Right cardiac atrium (tissue), 5 donors: ENCODE measurements at regions not wholly inside any gene's neighbourhood (a gene's known extent, or its start where the extent isn't known, plus 50 kb on each side); places are given as distances from the start of the nearest gene placed in this dataset.

Experiments used
- ATAC-seq, 2 donors: fragments of 200-7000 bp; cut with Tn5 transposase; one replicate each; pipeline versions ENCODE4 v1.8.0 to v1.9.1; 2020; ENCODE audit warnings: moderate library complexity in 2 of 2, mild to moderate bottlenecking in 1 of 2
- DNase-seq, 3 donors: peaks; one replicate each; pipeline ENCODE4 v3.0.0-alpha.2; 2020
- H3K27ac ChIP-seq: one replicate; pipeline ENCODE4 v1.5.1; 2013; ENCODE audit warnings: mild to moderate bottlenecking, low read length, control low read depth, moderate library complexity
- H3K27me3 ChIP-seq: one replicate; pipeline ENCODE4 v1.6.1; 2013; ENCODE audit not compliant: control insufficient read depth, insufficient read depth
- H3K4me1 ChIP-seq: one replicate; pipeline ENCODE4 v1.6.1; 2013; ENCODE audit warnings: low read length; ENCODE audit not compliant: control insufficient read depth, insufficient read depth
- H3K4me3 ChIP-seq: one replicate; pipeline ENCODE4 v1.5.1; 2013; ENCODE audit warnings: low read length, control low read depth
- H3K9me3 ChIP-seq: one replicate; pipeline ENCODE4 v1.6.1; 2013; ENCODE audit warnings: low read length; ENCODE audit not compliant: control insufficient read depth
- WGBS: extraction: QIAGEN DNeasy Blood & Tissue Kit; methylation state at CpG from one replicate; pipeline ENCODE4 v1.1.7; 2013; 5-methylcytosine and 5-hydroxymethylcytosine counted together
- intact Hi-C, 4 donors: fragments of 100-400 bp; cut with DNase I; formaldehyde crosslinking; loops; one replicate each; pipeline versions ENCODE4 v1.11.0 to v1.14.0; 2022 to 2023
- donor health status: healthy with polysubstance abuse.
- donor health status: DM: no; HTN: yes; CAD: no.
- donor health status: DM: no; HTN: no; CAD: no.
- donor health status: DM: no; HTN: yes; CAD: no; lungs with severe emphysema.
- donor health status: DM: yes; HTN: yes; CAD: no.

DNA sequence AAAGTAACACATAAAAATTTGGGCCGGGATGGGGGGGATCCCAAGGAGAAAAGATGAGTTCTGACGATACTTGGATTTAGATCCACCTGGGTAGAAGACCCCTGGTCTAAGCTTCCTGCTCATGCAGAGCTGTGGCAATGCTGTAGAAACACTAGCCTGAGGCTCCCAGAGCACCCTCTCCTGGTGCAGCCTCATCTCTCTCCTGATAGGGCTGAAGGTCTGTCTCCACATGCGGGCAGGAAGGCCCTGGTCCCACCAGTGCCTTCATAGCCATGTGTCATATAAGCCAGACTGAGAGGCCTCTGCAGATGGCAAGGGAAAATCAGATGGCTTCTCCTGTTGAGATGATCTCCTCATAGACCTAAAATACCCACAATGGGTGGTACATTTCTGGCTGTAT is 518.0 kb upstream of the ZFHX3 start:
- Histone ChIP-seq H3K4me1 (no peaks in the 10 kb centered on the region), H3K9me3 (no peaks in the 10 kb centered on the region), H3K27ac (no peak overlapping the region), H3K27me3 (no peaks in the 10 kb centered on the region), H3K4me3 (no peak overlapping the region)
- DNase-seq = no peak
- no peak for ATAC-seq
- intact Hi-C loops = loop anchor here in 1 of 4 donors (10.0 kb wide), 1 partner anchor 299 kb away; no protein-coding TSS in a partner anchor
- 90% methylated on average over 3 of the region's 3 CpGs for WGBS

DNA sequence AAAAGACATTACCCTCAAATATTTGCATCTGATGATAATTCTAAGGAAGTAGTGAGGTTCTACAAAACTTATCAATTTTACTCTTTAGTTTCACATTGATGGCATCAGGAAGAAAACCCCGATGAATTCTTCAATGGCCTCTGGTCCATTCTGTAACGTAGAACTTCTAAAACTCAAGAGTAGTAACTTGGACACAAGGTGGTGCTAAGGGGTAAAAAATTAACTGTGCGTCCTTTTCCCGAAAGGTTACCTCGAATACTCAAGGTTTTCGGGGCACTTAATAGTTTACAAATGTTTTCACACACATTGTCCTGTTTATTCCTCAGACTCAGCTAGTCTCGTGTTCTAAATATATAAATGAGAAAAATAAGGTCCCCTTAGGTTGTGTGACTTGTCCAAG is 517.3 kb upstream of the ZFHX3 start:
- no peak overlapping the region for H3K4me3 ChIP-seq
- no peaks in the 10 kb centered on the region for H3K27me3 ChIP-seq
- intact Hi-C loops = loop anchor here in 1 of 4 donors (10.0 kb wide), 1 partner anchor 300 kb away; no protein-coding TSS in a partner anchor
- ATAC-seq = no peak
- H3K27ac ChIP-seq = no peak overlapping the region
- no peak for DNase-seq
- no peaks in the 10 kb centered on the region for H3K9me3 ChIP-seq
- 58% methylated on average over 7 of the region's 7 CpGs for WGBS
- no peaks in the 10 kb centered on the region for H3K4me1 ChIP-seq

GRCh38 chr16:73563709-73564108 is 515.8 kb upstream of the ZFHX3 start:
- Histone ChIP-seq H3K9me3 (no peaks in the 10 kb centered on the region), H3K27ac (no peak overlapping the region), H3K4me3 (no peak overlapping the region), H3K27me3 (no peaks in the 10 kb centered on the region), H3K4me1 (no peaks in the 10 kb centered on the region)
- ATAC-seq (no peak), DNase-seq (no peak)
- intact Hi-C loops = loop anchor here in 1 of 4 donors (10.0 kb wide), 1 partner anchor 301 kb away; no protein-coding TSS in a partner anchor
- WGBS = 93% methylated on average over 3 of the region's 3 CpGs

GRCh38 chr16:73560497-73560896 is 512.6 kb upstream of the ZFHX3 start:
- no peak overlapping the region for H3K27ac ChIP-seq
- H3K4me3 ChIP-seq = no peak overlapping the region
- WGBS = 68% methylated on average over 7 of the region's 7 CpGs
- intact Hi-C loops = loop anchor here in 1 of 4 donors (10.0 kb wide), 1 partner anchor 304 kb away; no protein-coding TSS in a partner anchor
- DNase-seq = no peak
- H3K27me3 ChIP-seq = no peaks in the 10 kb centered on the region
- no peaks in the 10 kb centered on the region for H3K4me1 ChIP-seq
- no peaks in the 10 kb centered on the region for H3K9me3 ChIP-seq
- ATAC-seq = no peak

GRCh38 chr16:73558219-73558618 is 510.3 kb upstream of the ZFHX3 start:
- intact Hi-C loops = no loop called here
- no peaks in the 10 kb centered on the region for H3K4me1 ChIP-seq
- DNase-seq (no peak), ATAC-seq (no peak)
- no peak overlapping the region for H3K4me3 ChIP-seq
- no peaks in the 10 kb centered on the region for H3K27me3 ChIP-seq
- no peak overlapping the region for H3K27ac ChIP-seq
- no peaks in the 10 kb centered on the region for H3K9me3 ChIP-seq
- WGBS = 91% methylated on average over 7 of the region's 7 CpGs

GRCh38 chr16:73553941-73554660 is 506.2 kb upstream of the ZFHX3 start:
- DNase-seq (no peak), ATAC-seq (no peak)
- H3K4me1 ChIP-seq = no peaks in the 10 kb centered on the region
- no peaks in the 10 kb centered on the region for H3K9me3 ChIP-seq
- intact Hi-C loops = no loop called here
- no peak overlapping the region for H3K4me3 ChIP-seq
- WGBS = 64% methylated on average over 10 of the region's 10 CpGs
- H3K27me3 ChIP-seq = no peaks in the 10 kb centered on the region
- no peak overlapping the region for H3K27ac ChIP-seq

DNA sequence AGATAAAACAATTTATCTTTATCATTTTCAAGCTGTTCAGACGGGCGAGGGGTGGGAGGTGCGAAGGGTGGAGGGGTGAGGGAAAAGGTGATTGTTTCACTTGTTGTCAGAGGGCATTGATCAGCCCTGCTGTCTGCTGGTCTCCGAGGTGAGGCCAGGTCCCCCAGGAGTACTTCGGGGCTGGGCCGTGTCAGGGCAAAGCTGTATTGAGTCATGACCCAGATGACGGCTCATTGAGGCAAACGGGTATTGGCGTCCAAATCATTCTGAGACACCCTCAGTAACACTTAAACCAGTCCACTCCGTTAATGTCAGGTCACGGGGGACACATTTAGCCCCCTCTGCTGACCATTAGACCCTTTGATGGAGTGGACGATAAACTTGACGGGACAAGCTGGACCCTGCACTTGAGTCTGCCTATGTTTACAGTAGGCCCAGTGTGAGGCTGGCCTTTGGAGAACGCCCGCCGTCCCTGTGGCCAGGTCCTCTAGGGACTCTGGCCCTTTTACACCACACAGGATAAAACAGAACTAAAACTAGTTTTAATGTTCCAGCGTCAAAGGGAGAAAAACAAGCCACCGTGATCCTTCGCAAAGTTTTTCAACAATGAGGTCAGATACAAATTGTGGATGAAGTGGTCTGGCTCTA is 502.2 kb upstream of the ZFHX3 start:
- Histone ChIP-seq H3K9me3 (no peaks in the 10 kb centered on the region), H3K27ac (no peak overlapping the region), H3K27me3 (no peaks in the 10 kb centered on the region), H3K4me3 (no peak overlapping the region), H3K4me1 (no peaks in the 10 kb centered on the region)
- ATAC-seq (no peak), DNase-seq (no peak)
- 73% methylated on average over 19 of the region's 19 CpGs for WGBS
- intact Hi-C loops = no loop called here

DNA sequence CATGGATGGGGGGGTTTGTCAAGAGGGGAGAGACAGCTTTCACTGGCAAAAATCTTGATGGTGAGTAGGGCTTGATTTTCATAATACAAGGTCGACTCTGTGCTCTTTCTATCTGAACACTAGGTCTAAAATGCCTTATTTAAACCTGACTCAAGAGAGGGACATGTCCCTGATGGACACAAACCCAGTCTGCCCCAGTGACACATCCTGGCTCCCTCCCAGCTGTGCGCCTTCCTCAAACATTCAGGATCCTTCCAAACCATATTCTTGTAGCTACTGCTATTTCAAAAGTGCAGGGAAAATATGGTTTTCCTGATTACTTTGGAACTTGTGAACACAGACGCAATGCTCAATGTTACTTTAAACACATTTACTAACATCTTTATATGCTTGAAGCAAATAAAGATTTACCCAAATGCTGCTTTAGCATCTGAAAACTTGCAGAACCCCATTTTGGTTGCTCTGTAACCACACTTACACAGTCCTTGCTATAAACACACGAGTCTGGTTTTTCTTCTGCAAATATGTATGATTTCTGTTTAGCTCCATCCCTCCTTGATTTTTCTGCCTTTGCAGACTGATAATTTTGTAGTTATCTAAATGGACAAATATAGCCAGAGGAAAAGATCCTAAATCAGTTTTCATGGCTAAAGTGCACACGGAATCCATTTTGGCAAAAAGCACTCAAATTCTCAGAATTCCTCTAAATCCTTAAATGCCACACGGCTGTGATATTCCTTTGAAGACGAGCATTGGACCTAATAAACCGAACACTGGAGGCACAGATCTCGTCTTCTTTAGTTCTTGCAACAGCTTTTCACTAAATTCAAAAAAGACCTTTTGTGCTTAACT is 499.9 kb upstream of the ZFHX3 start:
- intact Hi-C loops = no loop called here
- WGBS = 69% methylated on average over 9 of the region's 9 CpGs
- ATAC-seq (no peak), DNase-seq (no peak)
- Histone ChIP-seq H3K27ac (no peak overlapping the region), H3K4me3 (no peak overlapping the region), H3K9me3 (no peaks in the 10 kb centered on the region), H3K27me3 (no peaks in the 10 kb centered on the region), H3K4me1 (no peaks in the 10 kb centered on the region)

GRCh38 chr16:73546341-73546845 is 498.5 kb upstream of the ZFHX3 start:
- H3K27ac ChIP-seq = no peak overlapping the region
- intact Hi-C loops = no loop called here
- DNase-seq (no peak), ATAC-seq (no peak)
- no peaks in the 10 kb centered on the region for H3K27me3 ChIP-seq
- H3K4me3 ChIP-seq = no peak overlapping the region
- H3K4me1 ChIP-seq = no peaks in the 10 kb centered on the region
- WGBS = 13% methylated on average over 11 of the region's 11 CpGs
- H3K9me3 ChIP-seq = no peaks in the 10 kb centered on the region

- WGBS = 52% methylated on average over 5 of the region's 5 CpGs
- Histone ChIP-seq H3K4me1 (no peaks in the 10 kb centered on the region), H3K27ac (no peak overlapping the region), H3K9me3 (no peaks in the 10 kb centered on the region), H3K27me3 (no peaks in the 10 kb centered on the region), H3K4me3 (no peak overlapping the region)
- intact Hi-C loops = no loop called here
- no peak for ATAC-seq
- no peak for DNase-seq
These were observed 497.8 kb upstream of the ZFHX3 start for GRCh38 chr16:73545755-73546154.

DNA sequence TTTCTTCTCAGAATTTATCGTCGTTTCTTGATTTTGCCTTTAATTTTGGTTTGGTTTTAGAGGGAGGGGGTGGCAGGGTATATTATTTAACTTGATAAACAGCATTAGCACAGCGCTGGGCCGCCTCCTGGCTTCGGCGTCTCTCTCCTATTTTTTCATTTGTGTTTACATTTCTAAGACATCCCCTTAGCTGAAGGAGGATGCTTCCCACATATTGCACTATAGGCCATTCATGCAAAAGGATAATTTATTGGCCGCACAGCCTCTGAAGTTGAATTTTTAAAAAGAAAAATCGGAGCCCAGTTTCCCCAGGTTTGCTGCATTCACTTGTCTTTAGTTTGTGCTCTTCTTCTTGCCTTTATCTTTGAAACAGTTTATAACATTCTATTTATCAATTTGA is 497.4 kb upstream of the ZFHX3 start:
- no peaks in the 10 kb centered on the region for H3K27me3 ChIP-seq
- no peak for DNase-seq
- no peak overlapping the region for H3K27ac ChIP-seq
- intact Hi-C loops = no loop called here
- H3K4me3 ChIP-seq = no peak overlapping the region
- H3K9me3 ChIP-seq = no peaks in the 10 kb centered on the region
- 90% methylated on average over 8 of the region's 8 CpGs for WGBS
- ATAC-seq = no peak
- H3K4me1 ChIP-seq = no peaks in the 10 kb centered on the region
